ENCODE measurements at regions not wholly inside any gene's neighbourhood (a gene's known extent, or its start where the extent isn't known, plus 50 kb on each side); places are given as distances from the start of the nearest gene placed in this dataset.

DNA sequence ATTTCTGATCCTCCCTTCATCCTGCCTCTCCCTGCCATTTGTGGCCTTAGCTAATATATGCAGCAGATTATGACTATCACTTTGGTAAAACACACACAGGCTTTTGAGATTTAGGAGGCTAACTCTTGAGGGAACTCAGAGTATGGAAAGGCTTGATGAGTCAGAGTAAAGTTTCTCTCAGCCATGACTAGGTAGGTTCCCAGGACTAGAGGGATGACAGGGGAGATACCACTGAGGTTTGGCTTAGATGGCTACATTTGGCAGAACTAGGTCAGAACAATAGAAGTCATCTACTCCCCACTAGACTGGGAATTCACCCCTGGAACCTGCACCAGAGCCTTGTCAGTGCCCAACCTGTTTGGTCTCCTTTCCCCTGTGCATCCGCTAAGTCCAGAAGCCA, 585.7 kb downstream of the TLL1 start:
- Mint-ChIP-seq H3K27ac (ENCODE audit: unreplicated experiment) (no peak overlapping the region), H3K36me3 (ENCODE audit: unreplicated experiment) (peaks cover 5% of the 10 kb centered on the region), H3K9me3 (ENCODE audit: unreplicated experiment) (peaks cover 3% of the 10 kb centered on the region), H3K4me3 (ENCODE audit: unreplicated experiment) (no peak overlapping the region), H3K27me3 (ENCODE audit: unreplicated experiment) (no peaks in the 10 kb centered on the region), H3K4me1 (ENCODE audit: low read depth, unreplicated experiment) (peaks cover 2% of the 10 kb centered on the region)
- DNase-seq = no peak
- TF ChIP-seq, protein P1, sequence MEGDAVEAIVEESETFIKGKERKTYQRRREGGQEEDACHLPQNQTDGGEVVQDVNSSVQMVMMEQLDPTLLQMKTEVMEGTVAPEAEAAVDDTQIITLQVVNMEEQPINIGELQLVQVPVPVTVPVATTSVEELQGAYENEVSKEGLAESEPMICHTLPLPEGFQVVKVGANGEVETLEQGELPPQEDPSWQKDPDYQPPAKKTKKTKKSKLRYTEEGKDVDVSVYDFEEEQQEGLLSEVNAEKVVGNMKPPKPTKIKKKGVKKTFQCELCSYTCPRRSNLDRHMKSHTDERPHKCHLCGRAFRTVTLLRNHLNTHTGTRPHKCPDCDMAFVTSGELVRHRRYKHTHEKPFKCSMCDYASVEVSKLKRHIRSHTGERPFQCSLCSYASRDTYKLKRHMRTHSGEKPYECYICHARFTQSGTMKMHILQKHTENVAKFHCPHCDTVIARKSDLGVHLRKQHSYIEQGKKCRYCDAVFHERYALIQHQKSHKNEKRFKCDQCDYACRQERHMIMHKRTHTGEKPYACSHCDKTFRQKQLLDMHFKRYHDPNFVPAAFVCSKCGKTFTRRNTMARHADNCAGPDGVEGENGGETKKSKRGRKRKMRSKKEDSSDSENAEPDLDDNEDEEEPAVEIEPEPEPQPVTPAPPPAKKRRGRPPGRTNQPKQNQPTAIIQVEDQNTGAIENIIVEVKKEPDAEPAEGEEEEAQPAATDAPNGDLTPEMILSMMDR (IDR thresholded peaks at IDR 0.05; ENCODE audit: partially characterized antibody, unreplicated experiment) = no peak

- DNase-seq = no peak
- no peaks in the 10 kb centered on the region for H3K27me3 Mint-ChIP-seq (ENCODE audit: unreplicated experiment)
- H3K9me3 Mint-ChIP-seq (ENCODE audit: unreplicated experiment) = peaks cover 3% of the 10 kb centered on the region
- TF ChIP-seq, protein P1 (IDR thresholded peaks at IDR 0.05; ENCODE audit: partially characterized antibody, unreplicated experiment) = no peak
- peaks cover 5% of the 10 kb centered on the region for H3K36me3 Mint-ChIP-seq (ENCODE audit: unreplicated experiment)
- no peak overlapping the region for H3K4me3 Mint-ChIP-seq (ENCODE audit: unreplicated experiment)
- H3K27ac Mint-ChIP-seq (ENCODE audit: unreplicated experiment) = no peak overlapping the region
- peaks cover 2% of the 10 kb centered on the region for H3K4me1 Mint-ChIP-seq (ENCODE audit: low read depth, unreplicated experiment)
These were observed 586.6 kb downstream of the TLL1 start for GRCh38 chr4:166459621-166460020.

DNA sequence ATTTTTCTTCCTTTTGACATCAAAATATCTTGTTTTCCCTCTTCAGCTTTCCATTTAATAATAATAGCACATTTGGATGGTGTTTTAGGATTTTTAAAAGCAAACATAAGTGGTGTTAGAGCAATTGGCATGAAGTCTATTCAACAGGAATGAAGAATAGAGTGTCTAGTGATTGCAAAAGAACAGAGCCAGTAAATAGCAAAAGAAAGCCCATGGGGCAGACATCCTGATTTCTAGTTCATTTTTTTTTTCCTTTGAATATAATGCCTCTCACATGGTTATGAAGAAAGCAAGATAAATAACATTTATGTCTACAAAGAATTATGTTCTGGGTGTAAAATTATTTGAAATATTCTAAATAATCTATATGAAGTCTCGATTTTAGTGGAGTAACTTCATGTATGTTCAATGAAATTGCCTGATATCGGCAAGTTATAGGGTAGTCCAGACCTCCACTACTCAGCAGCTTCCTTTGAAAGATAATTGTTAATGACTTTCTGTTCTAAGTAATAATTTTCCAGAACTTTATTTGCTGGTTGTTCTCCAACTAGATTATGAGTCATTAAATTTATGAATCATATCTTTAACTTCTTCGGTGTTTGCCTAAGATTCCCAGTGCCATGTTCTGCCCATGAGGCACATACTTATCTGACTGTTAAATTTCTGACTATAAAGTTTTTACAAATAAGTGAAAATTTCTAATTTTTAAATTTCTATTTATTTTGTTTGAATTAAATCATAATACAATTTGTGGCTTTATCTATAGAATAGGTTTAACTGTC, 587.9 kb downstream of the TLL1 start:
- DNase-seq = no peak
- TF ChIP-seq, protein P1 (IDR thresholded peaks at IDR 0.05; ENCODE audit: partially characterized antibody, unreplicated experiment) = no peak
- Mint-ChIP-seq H3K4me3 (ENCODE audit: unreplicated experiment) (no peak overlapping the region), H3K27me3 (ENCODE audit: unreplicated experiment) (no peaks in the 10 kb centered on the region), H3K4me1 (ENCODE audit: low read depth, unreplicated experiment) (peaks cover 2% of the 10 kb centered on the region), H3K36me3 (ENCODE audit: unreplicated experiment) (no peaks in the 10 kb centered on the region), H3K27ac (ENCODE audit: unreplicated experiment) (no peak overlapping the region), H3K9me3 (ENCODE audit: unreplicated experiment) (no peaks in the 10 kb centered on the region)

- Mint-ChIP-seq H3K36me3 (ENCODE audit: unreplicated experiment) (no peaks in the 10 kb centered on the region), H3K27me3 (ENCODE audit: unreplicated experiment) (no peaks in the 10 kb centered on the region), H3K9me3 (ENCODE audit: unreplicated experiment) (no peaks in the 10 kb centered on the region), H3K4me1 (ENCODE audit: low read depth, unreplicated experiment) (peaks cover 1% of the 10 kb centered on the region), H3K4me3 (ENCODE audit: unreplicated experiment) (no peak overlapping the region), H3K27ac (ENCODE audit: unreplicated experiment) (no peak overlapping the region)
- TF ChIP-seq, protein P1 (IDR thresholded peaks at IDR 0.05; ENCODE audit: partially characterized antibody, unreplicated experiment) = no peak
- DNase-seq = no peak
These were observed 608.0 kb downstream of the TLL1 start for GRCh38 chr4:166481055-166481454.

- Mint-ChIP-seq H3K27me3 (ENCODE audit: unreplicated experiment) (no peaks in the 10 kb centered on the region), H3K4me1 (ENCODE audit: low read depth, unreplicated experiment) (peaks cover 1% of the 10 kb centered on the region), H3K27ac (ENCODE audit: unreplicated experiment) (no peak overlapping the region), H3K9me3 (ENCODE audit: unreplicated experiment) (no peaks in the 10 kb centered on the region), H3K4me3 (ENCODE audit: unreplicated experiment) (no peak overlapping the region), H3K36me3 (ENCODE audit: unreplicated experiment) (no peaks in the 10 kb centered on the region)
- no peak for DNase-seq
- TF ChIP-seq, protein P1 (IDR thresholded peaks at IDR 0.05; ENCODE audit: partially characterized antibody, unreplicated experiment) = no peak
These were observed 608.7 kb downstream of the TLL1 start for GRCh38 chr4:166481739-166482138.
